ENCODE measurements at regions not wholly inside any gene's neighbourhood (a gene's known extent, or its start where the extent isn't known, plus 50 kb on each side); places are given as distances from the start of the nearest gene placed in this dataset.

DNA sequence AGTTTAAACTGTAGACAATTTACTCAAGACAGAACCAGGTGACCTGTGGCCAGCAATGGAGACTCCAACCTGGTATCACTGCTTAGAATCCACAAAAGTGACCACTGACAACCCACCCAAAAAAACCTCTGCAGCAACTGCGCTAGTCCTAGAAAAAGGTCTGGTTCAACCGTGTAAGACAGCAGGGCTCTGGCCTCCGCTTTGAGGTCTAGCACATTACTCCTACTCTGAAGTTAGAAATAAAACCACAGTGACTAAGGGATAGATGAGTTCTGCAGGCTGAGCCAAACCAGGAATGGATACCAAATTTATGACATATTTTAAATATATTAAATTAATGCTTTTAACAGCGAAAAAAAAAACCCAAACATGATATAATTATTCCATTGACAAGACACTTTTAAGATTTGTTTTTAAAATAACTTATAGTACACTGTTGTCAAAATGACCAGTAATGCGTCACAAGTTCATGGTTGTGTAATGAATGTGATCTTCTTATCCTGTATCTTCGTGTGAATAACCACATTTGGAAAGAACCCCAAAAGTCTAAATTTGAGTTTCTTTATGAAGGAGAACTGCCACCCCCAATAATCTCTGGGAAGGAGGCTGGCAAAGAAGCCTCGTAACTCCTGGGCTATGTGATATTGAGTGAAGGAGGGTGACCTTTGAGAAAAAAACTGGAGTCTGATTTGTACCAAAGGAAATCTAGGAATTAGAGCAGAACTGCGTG lies 101.9 kb upstream of the SLC44A1 start:
- Histone ChIP-seq H3F3A (replicated peaks; ENCODE audit: low read depth) (no peaks in the 10 kb centered on the region), H3K4me3 (no peak overlapping the region), H3K27ac (ENCODE audit: low read depth) (no peak overlapping the region), H4K20me1 (replicated peaks; ENCODE audit: insufficient read depth) (no peaks in the 10 kb centered on the region), H3K79me2 (replicated peaks; ENCODE audit: insufficient read depth) (no peaks in the 10 kb centered on the region), H3K27me3 (ENCODE audit: insufficient read depth) (no peaks in the 10 kb centered on the region), H3K36me3 (ENCODE audit: insufficient read depth) (no peaks in the 10 kb centered on the region), H3K4me2 (no peak overlapping the region), H3K9me2 (ENCODE audit: insufficient read depth) (no peaks in the 10 kb centered on the region; the same call in 1 of the 2 replicates), H3K4me1 (ENCODE audit: insufficient read depth) (peaks cover 11% of the 10 kb centered on the region), H2AFZ (no peak overlapping the region)
- TF ChIP-seq REST (IDR thresholded peaks at IDR 0.05; ENCODE audit: unreplicated experiment) (no peak), STAT1 (IDR thresholded peaks at IDR 0.05; ENCODE audit: unreplicated experiment) (no peak), JUNB (IDR thresholded peaks at IDR 0.05; ENCODE audit: unreplicated experiment) (no peak), CTCF (conservative IDR thresholded peaks at IDR 0.05; ENCODE audit: low read depth in 2 of 2) (no peak), EZH2 (IDR thresholded peaks at IDR 0.05; ENCODE audit: low read depth, unreplicated experiment) (no peak), ZNF462 (CRISPR knock-in tag; IDR thresholded peaks at IDR 0.05) (no peak)
- DNase-seq (ENCODE audit: low spot score) (no peak), ATAC-seq (no peak)
- Mint-ChIP-seq H3K36me3 (ENCODE audit: low read depth) (no peaks in the 10 kb centered on the region), H3K9me3 (peaks cover 3% of the 10 kb centered on the region; the same call in 1 of the 3 replicates), H3K27ac (no peak overlapping the region), H3K4me1 (peaks cover 24% of the 10 kb centered on the region), H3K4me3 (no peak overlapping the region), H3K27me3 (ENCODE audit: insufficient read depth, low read depth, poor library complexity) (peaks cover 12% of the 10 kb centered on the region)
